Esophagus squamous epithelium (tissue), 5 donors: ENCODE measurements at regions not wholly inside any gene's neighbourhood (a gene's known extent, or its start where the extent isn't known, plus 50 kb on each side); places are given as distances from the start of the nearest gene placed in this dataset.
A peak's percentile ranks its signal among the peaks of the same experiment; 100 is the strongest.

Experiments used
- DNase-seq: peaks from one replicate; lab custom pipeline; 2025; lab: John Stamatoyannopoulos, UW
- H3K27ac ChIP-seq, 4 donors: fragments of 200-600 bp; sonication (generic); one replicate each; pipeline ENCODE4 v1.5.1; 2016 to 2019; ENCODE audit warnings: mild to moderate bottlenecking in 1 of 4
- H3K27me3 ChIP-seq, 4 donors: fragments of 200-600 bp; sonication (generic); 1 replicate in 3 of 4; 2 replicates in 1 of 4; pipeline versions ENCODE4 v1.5.1 to v1.6.0; 2017 to 2021; ENCODE audit warnings: antibody characterized with exemption in 1 of 4
- H3K36me3 ChIP-seq, 3 donors: fragments of 200-600 bp; sonication (generic); one replicate each; pipeline ENCODE4 v1.5.1; 2016 to 2019
- H3K4me1 ChIP-seq, 3 donors: fragments of 200-600 bp; sonication (generic); one replicate each; pipeline ENCODE4 v1.5.1; 2017 to 2019
- H3K4me3 ChIP-seq, 4 donors: fragments of 200-600 bp; sonication (generic); 1 replicate in 3 of 4; 2 replicates in 1 of 4; pipeline ENCODE4 v1.5.1; 2016 to 2019; ENCODE audit warnings: mild to moderate bottlenecking in 2 of 4, moderate library complexity in 1 of 4
- H3K9me3 ChIP-seq, 3 donors: fragments of 200-600 bp; sonication (generic); one replicate each; pipeline ENCODE4 v1.5.1; 2016 to 2019
- POLR2A ChIP-seq, 4 donors: fragments of 450-650 bp; IDR thresholded peaks; one replicate each; pipeline ENCODE4 v1.6.1; 2017; ENCODE audit warnings: antibody characterized with exemption in 4 of 4, mild to moderate bottlenecking in 4 of 4, moderate library complexity in 3 of 4
- WGBS, 2 donors: methylation state at CpG; one replicate each; pipeline ENCODE4 v1.1.5; 2018; 5-methylcytosine and 5-hydroxymethylcytosine counted together
- intact Hi-C: fragments of 100-400 bp; cut with DNase I; formaldehyde crosslinking; loops from one replicate; pipeline ENCODE4 v1.15.0; 2022
- TF ChIP-seq, protein P1 (sequence below), 6 experiments: fragments of 450-650 bp in 4 of 6; fragments of 200-600 bp in 2 of 6; sonication (generic) in 2 of 6; IDR thresholded peaks; one replicate each; pipeline ENCODE4 v1.5.1; 2016 to 2019; ENCODE audit warnings: antibody characterized with exemption in 6 of 6, mild to moderate bottlenecking in 4 of 6, moderate library complexity in 4 of 6
- donor health status: DM: yes; HTN: yes; CAD: no.

DNA sequence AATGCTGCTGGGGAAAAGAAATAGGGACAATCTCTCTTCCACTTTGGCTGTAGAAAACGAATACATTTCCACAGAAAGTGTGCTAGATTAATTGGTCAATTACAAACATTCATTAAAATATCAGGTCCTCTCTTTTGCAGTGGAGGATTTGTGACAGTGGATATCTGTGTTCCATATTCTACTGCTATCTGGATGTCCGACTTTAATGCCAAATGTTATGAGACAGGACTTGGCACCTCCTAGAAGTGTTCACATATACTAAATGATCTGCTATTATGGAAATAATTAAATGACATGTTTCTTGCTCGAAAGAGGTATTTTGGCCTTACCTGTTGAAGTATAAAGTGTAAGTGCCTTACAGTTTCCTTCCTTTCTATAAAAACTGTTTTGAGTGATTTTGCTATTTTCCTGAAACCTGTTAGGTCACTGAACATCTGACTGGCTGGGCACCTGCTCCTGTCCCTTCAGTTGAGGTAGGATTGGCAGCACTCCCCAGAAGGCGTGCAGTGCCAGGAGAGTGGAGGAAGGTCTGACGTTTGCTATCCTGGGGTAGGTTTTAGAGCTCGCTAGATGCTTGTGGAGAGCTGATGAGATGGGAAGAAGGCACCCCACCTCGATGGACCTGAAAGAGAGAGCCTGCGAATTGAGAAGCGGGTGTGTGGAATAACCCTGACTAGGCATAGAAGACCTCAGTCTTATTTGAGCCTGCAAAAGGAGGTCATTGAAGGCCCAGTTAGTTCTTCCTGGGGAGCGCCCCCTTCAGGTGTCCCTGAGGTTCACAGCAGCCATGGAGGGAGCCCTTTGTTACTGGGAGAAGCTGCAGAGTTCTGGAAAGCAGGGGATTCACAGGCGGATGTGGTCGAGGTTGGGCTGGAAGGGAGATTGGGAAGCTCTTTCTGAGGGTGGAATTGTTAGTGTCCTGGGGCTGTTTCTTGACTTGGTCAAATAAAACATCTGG lies 159.4 kb upstream of the ZNF267 start:
- WGBS, 2 donors: 44 to 51% methylated on average over 11 to 12 of the region's 12 CpGs
- intact Hi-C loops: no loop called here
- Histone ChIP-seq H3K36me3 (peaks cover 0 to 27% (median 0%) of the 10 kb centered on the region in 3 donors), H3K27me3 (no peaks in the 10 kb centered on the region), H3K27ac (peak overlapping the region; percentile 88 to 98 (median 98)), H3K4me3 (peak overlapping the region; percentile 83 to 99 (median 92)), H3K9me3 (no peaks in the 10 kb centered on the region), H3K4me1 (peaks cover 5 to 40% (median 12%) of the 10 kb centered on the region in 3 donors)
- no peak for TF ChIP-seq POLR2A (IDR thresholded peaks at IDR 0.05)
- TF ChIP-seq, protein P1, sequence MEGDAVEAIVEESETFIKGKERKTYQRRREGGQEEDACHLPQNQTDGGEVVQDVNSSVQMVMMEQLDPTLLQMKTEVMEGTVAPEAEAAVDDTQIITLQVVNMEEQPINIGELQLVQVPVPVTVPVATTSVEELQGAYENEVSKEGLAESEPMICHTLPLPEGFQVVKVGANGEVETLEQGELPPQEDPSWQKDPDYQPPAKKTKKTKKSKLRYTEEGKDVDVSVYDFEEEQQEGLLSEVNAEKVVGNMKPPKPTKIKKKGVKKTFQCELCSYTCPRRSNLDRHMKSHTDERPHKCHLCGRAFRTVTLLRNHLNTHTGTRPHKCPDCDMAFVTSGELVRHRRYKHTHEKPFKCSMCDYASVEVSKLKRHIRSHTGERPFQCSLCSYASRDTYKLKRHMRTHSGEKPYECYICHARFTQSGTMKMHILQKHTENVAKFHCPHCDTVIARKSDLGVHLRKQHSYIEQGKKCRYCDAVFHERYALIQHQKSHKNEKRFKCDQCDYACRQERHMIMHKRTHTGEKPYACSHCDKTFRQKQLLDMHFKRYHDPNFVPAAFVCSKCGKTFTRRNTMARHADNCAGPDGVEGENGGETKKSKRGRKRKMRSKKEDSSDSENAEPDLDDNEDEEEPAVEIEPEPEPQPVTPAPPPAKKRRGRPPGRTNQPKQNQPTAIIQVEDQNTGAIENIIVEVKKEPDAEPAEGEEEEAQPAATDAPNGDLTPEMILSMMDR (IDR thresholded peaks at IDR 0.05): peak in 1 of 6 experiments; percentile 16
- DNase-seq: no peak

DNA sequence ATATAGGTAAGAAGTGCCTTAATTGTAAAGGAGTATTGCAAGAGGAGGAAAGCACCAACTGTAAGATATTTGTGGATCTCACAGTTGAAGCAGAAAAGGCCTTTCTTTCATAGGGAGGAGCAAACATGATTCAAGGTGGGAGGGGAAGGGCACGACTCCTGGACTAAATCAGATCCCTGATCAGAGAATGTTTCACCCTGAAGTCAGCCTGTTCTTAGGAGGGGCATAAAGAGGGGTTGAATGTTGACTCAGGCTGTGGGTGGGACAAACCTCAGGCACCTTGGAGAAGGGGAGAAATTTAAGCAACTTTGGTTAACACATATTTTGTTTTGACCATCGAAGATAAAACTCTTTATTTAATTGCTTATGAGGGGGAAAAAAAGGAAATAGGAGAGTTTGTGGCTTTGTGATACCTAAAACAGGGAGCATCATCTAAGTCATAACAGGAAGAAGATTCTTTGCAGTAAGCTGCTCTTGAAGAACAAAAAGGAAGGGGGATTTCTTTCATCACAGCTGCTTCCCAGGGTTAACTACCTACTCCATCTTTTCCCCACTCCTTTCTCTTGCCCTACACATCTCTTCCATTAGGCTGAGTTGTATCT lies 158.6 kb upstream of the ZNF267 start:
- intact Hi-C loops: no loop called here
- peaks cover 0 to 32% (median 0%) of the 10 kb centered on the region in 3 donors for H3K36me3 ChIP-seq
- no peaks in the 10 kb centered on the region for H3K9me3 ChIP-seq
- H3K27ac ChIP-seq: no peak overlapping the region
- 46 to 64% methylated on average over 2 of the region's 2 CpGs for WGBS, 2 donors
- H3K4me1 ChIP-seq: peaks cover 5 to 40% (median 12%) of the 10 kb centered on the region in 3 donors
- no peak overlapping the region for H3K4me3 ChIP-seq
- no peaks in the 10 kb centered on the region for H3K27me3 ChIP-seq
- DNase-seq: no peak
- TF ChIP-seq POLR2A (IDR thresholded peaks at IDR 0.05): no peak
- TF ChIP-seq, protein P1 (IDR thresholded peaks at IDR 0.05): no peak

DNA sequence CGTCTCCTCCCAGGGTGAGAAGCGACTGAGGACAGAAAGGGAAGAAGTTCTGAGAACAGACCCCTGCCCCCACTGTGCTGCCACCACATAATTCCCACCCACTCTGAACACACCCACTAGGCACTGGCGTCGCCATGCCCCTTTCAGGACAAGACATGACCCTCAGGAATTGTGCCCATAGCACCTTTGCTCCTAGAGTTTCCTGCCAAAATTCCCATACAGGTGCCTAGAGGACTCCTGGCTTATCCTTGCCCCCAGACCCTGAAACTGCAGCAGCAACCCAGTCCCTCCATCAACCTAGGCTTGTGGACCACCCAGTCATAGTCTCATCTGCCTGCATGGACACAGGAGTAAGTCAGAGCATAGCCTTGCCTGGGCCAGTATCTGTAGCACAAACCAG lies 157.7 kb upstream of the ZNF267 start:
- TF ChIP-seq POLR2A (IDR thresholded peaks at IDR 0.05): no peak
- TF ChIP-seq, protein P1 (IDR thresholded peaks at IDR 0.05): no peak
- H3K4me1 ChIP-seq: peaks cover 5 to 40% (median 12%) of the 10 kb centered on the region in 3 donors
- no peak overlapping the region for H3K27ac ChIP-seq
- 96% methylated on average over 4 of the region's 4 CpGs; no CpG with 5 or more reads in 1 of the 2 donors for WGBS, 2 donors
- H3K27me3 ChIP-seq: no peaks in the 10 kb centered on the region
- no peak for DNase-seq
- intact Hi-C loops: no loop called here
- H3K36me3 ChIP-seq: peaks cover 0 to 32% (median 0%) of the 10 kb centered on the region in 3 donors
- H3K9me3 ChIP-seq: no peaks in the 10 kb centered on the region
- H3K4me3 ChIP-seq: no peak overlapping the region

DNA sequence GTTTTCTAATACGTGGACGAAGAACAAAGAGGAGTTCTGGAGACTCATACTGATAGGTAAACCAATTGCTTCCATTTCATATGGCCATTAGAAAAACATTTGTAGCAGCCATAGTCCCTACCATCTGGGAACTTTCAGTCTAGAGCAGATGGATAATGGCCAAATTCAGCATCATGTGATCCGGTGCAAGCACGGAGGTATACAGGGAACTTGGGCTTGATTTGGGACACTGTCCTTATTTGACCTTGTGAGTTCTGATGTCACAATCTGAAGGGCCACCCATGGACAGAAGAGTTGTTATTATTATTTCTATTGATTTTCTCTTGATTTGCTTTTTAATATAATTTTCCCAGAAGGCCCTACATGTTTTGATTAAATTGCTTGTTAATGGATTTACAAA lies 154.6 kb upstream of the ZNF267 start:
- intact Hi-C loops: no loop called here
- WGBS, 2 donors: 64 to 79% methylated on average over 4 of the region's 4 CpGs
- Histone ChIP-seq H3K36me3 (peaks cover 0 to 52% (median 0%) of the 10 kb centered on the region in 3 donors), H3K4me1 (peaks cover 5 to 25% (median 11%) of the 10 kb centered on the region in 3 donors), H3K27ac (no peak overlapping the region), H3K27me3 (no peaks in the 10 kb centered on the region), H3K4me3 (no peak overlapping the region), H3K9me3 (peaks cover 0 to 15% (median 0%) of the 10 kb centered on the region in 3 donors)
- TF ChIP-seq, protein P1 (IDR thresholded peaks at IDR 0.05): no peak
- TF ChIP-seq POLR2A (IDR thresholded peaks at IDR 0.05): no peak
- DNase-seq: no peak

DNA sequence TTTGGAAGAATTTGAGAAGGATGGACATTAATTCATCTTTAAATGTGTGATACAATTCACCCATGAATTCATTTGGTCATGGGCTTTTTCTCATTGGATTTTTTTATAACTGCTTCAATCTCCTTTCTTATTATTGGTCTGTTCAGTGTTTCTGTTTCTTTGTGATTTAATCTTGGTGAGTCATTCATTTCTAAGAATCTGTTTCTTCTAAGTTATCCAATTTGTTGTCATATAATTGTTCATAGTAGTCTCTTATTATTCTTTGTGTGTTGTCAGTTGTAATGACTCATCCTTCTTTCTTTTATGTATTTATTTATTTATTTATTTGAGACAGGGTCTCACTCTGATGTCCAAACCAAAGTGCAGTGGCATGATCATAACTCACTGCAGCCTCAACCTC lies 146.1 kb upstream of the ZNF267 start:
- peaks cover 0 to 99% (median 5%) of the 10 kb centered on the region in 3 donors for H3K36me3 ChIP-seq
- H3K27ac ChIP-seq: no peak overlapping the region
- H3K4me1 ChIP-seq: no peaks in the 10 kb centered on the region
- intact Hi-C loops: no loop called here
- TF ChIP-seq, protein P1 (IDR thresholded peaks at IDR 0.05): no peak
- no peak for TF ChIP-seq POLR2A (IDR thresholded peaks at IDR 0.05)
- no peak for DNase-seq
- H3K27me3 ChIP-seq: no peaks in the 10 kb centered on the region
- H3K4me3 ChIP-seq: no peak overlapping the region
- peaks cover 0 to 54% (median 0%) of the 10 kb centered on the region in 3 donors for H3K9me3 ChIP-seq
